Astrocyte of the spinal cord (primary cell): ENCODE measurements at regions not wholly inside any gene's neighbourhood (a gene's known extent, or its start where the extent isn't known, plus 50 kb on each side); places are given as distances from the start of the nearest gene placed in this dataset.

ENCODE experiments used
- DNase-seq: peaks from one replicate; pipeline ENCODE4 v3.0.0; 2011; ENCODE audit warnings: low read depth, low spot score
- H3K4me3 ChIP-seq: 2 replicates; pipeline ENCODE4 v1.5.1; 2011; ENCODE audit warnings: low read depth, mild to moderate bottlenecking, low read length, moderate library complexity
- CTCF ChIP-seq: IDR thresholded peaks from 2 replicates; pipeline ENCODE4 v1.5.1; 2012; ENCODE audit warnings: low read depth, mild to moderate bottlenecking, low read length, inconsistent platforms
- in situ Hi-C: cut with HindIII; loops from 2 replicates; pipeline ENCODE4 v1.10.0; 2017; ENCODE audit warnings: low sequenced_read_pairs

- in situ Hi-C loops, result no loop called here
- no peak for TF ChIP-seq CTCF
These were observed 88.7 kb downstream of the TENT5C start for GRCh38 chr1:117694543-117694942.

GRCh38 chr1:117695796-117696490, 90.1 kb downstream of the TENT5C start:
- DNase-seq, result peak; percentile 79
- H3K4me3 ChIP-seq, result no peak overlapping the region
- no peak for TF ChIP-seq CTCF
- in situ Hi-C loops, result no loop called here

More at GRCh38 chr1:117694543-117694942, 88.7 kb downstream of the TENT5C start:
- no peak overlapping the region for H3K4me3 ChIP-seq
- no peak for DNase-seq

- no peak for DNase-seq
- TF ChIP-seq CTCF, result no peak
- in situ Hi-C loops, result no loop called here
- no peak overlapping the region for H3K4me3 ChIP-seq
These were observed 90.7 kb downstream of the TENT5C start for GRCh38 chr1:117696561-117696960.

- no peak for DNase-seq
- in situ Hi-C loops, result no loop called here
- no peak overlapping the region for H3K4me3 ChIP-seq
- no peak for TF ChIP-seq CTCF
These were observed 91.5 kb downstream of the TENT5C start for GRCh38 chr1:117697220-117697781.

- in situ Hi-C loops, result no loop called here
These were observed 92.7 kb downstream of the TENT5C start for GRCh38 chr1:117698398-117699160.

GRCh38 chr1:117699953-117700352, 94.1 kb downstream of the TENT5C start:
- no peak for TF ChIP-seq CTCF
- DNase-seq, result no peak
- in situ Hi-C loops, result no loop called here
- no peak overlapping the region for H3K4me3 ChIP-seq

More at GRCh38 chr1:117698398-117699160, 92.7 kb downstream of the TENT5C start:
- no peak for TF ChIP-seq CTCF
- DNase-seq, result no peak
- no peak overlapping the region for H3K4me3 ChIP-seq
